NT2/D1 (cell line): ENCODE measurements at regions not wholly inside any gene's neighbourhood (a gene's known extent, or its start where the extent isn't known, plus 50 kb on each side); places are given as distances from the start of the nearest gene placed in this dataset.
"Not testable (repeated sequence)": the region's sequence is repeated elsewhere in the genome, so short reads cannot be mapped to it uniquely, and the experiment has no call there.

Source experiments
- DNase-seq: peaks from one replicate; pipeline ENCODE4 v3.0.0-alpha.2; 2011; ENCODE audit warnings: low read depth, low spot score
- H3K27me3 ChIP-seq: 2 replicates; pipeline ENCODE4 v1.6.0; 2011; ENCODE audit warnings: mild to moderate bottlenecking; ENCODE audit not compliant: insufficient read length, insufficient read depth
- H3K36me3 ChIP-seq: 2 replicates; pipeline ENCODE4 v1.6.1; 2011; ENCODE audit warnings: mild to moderate bottlenecking, low read length, mixed read lengths; ENCODE audit not compliant: insufficient read depth, insufficient read length
- H3K4me1 ChIP-seq: 2 replicates; pipeline ENCODE4 v1.5.1; 2011; ENCODE audit not compliant: insufficient read depth, insufficient read length
- H3K4me3 ChIP-seq: 2 replicates; pipeline ENCODE4 v1.5.1; 2011; ENCODE audit warnings: low read depth; ENCODE audit not compliant: insufficient read length
- H3K9ac ChIP-seq: 2 replicates; pipeline ENCODE4 v1.6.0; 2011; ENCODE audit warnings: low read depth; ENCODE audit not compliant: insufficient read length
- H3K9me3 ChIP-seq: 2 replicates; pipeline ENCODE4 v1.5.1; 2011; ENCODE audit warnings: mild to moderate bottlenecking, low read length; ENCODE audit not compliant: insufficient read depth
- SUZ12 ChIP-seq: IDR thresholded peaks from 2 replicates; pipeline ENCODE4 v1.6.1; 2011; ENCODE audit not compliant: insufficient read length, insufficient read depth; ENCODE audit errors: extremely low read depth
- YY1 ChIP-seq: IDR thresholded peaks from 2 replicates; pipeline ENCODE4 v1.6.1; 2011; ENCODE audit not compliant: insufficient read length, insufficient read depth
- ZNF274 ChIP-seq: IDR thresholded peaks from 2 replicates; pipeline ENCODE4 v1.6.1; 2011; ENCODE audit warnings: mild to moderate bottlenecking, low read depth, low read length

GRCh38 chr13:21297914-21298831 lies 121.7 kb downstream of the MRPL57 start:
- Histone ChIP-seq H3K9ac (peak overlapping the region; percentile 90), H3K27me3 (no peaks in the 10 kb centered on the region), H3K4me1 (no peaks in the 10 kb centered on the region), H3K4me3 (peak overlapping the region; percentile 83), H3K36me3 (peaks cover 3% of the 10 kb centered on the region), H3K9me3 (no peaks in the 10 kb centered on the region)
- TF ChIP-seq ZNF274 (no peak), SUZ12 (no peak), YY1 (no peak)
- peak; percentile 81 for DNase-seq

GRCh38 chr13:21304256-21304655 lies 127.8 kb downstream of the MRPL57 start:
- H3K27me3 ChIP-seq: no peaks in the 10 kb centered on the region
- no peak for DNase-seq
- TF ChIP-seq YY1: no peak
- TF ChIP-seq ZNF274: no peak
- H3K4me3 ChIP-seq: no peak overlapping the region
- H3K9me3 ChIP-seq: no peaks in the 10 kb centered on the region
- H3K4me1 ChIP-seq: no peaks in the 10 kb centered on the region
- peaks cover 8% of the 10 kb centered on the region for H3K36me3 ChIP-seq
- no peak overlapping the region for H3K9ac ChIP-seq

GRCh38 chr13:21306300-21307073 lies 130.0 kb downstream of the MRPL57 start:
- H3K4me3 ChIP-seq, DNase-seq, H3K36me3 ChIP-seq, H3K27me3 ChIP-seq, H3K9ac ChIP-seq, H3K4me1 ChIP-seq, H3K9me3 ChIP-seq: not testable (repeated sequence)

- H3K27me3 ChIP-seq, H3K4me1 ChIP-seq, H3K36me3 ChIP-seq, H3K4me3 ChIP-seq, DNase-seq, H3K9ac ChIP-seq, H3K9me3 ChIP-seq: not testable (repeated sequence)
Measured at GRCh38 chr13:21307158-21307557, 130.7 kb downstream of the MRPL57 start.

- no peak for DNase-seq
- Histone ChIP-seq H3K4me3 (no peak overlapping the region), H3K27me3 (no peaks in the 10 kb centered on the region), H3K9me3 (no peaks in the 10 kb centered on the region), H3K9ac (no peak overlapping the region), H3K36me3 (peaks cover 3% of the 10 kb centered on the region), H3K4me1 (no peaks in the 10 kb centered on the region)
- TF ChIP-seq ZNF274 (no peak), SUZ12 (no peak), YY1 (no peak)
Measured at GRCh38 chr13:21308906-21309305, 132.4 kb downstream of the MRPL57 start.

- TF ChIP-seq YY1: no peak
- TF ChIP-seq ZNF274: no peak
- no peak for TF ChIP-seq SUZ12
- DNase-seq: no peak
Measured at GRCh38 chr13:21309542-21310172, 133.2 kb downstream of the MRPL57 start.

GRCh38 chr13:21310220-21310619 lies 133.8 kb downstream of the MRPL57 start:
- Histone ChIP-seq H3K36me3 (no peaks in the 10 kb centered on the region), H3K27me3 (no peaks in the 10 kb centered on the region), H3K4me3 (no peak overlapping the region), H3K9ac (no peak overlapping the region), H3K9me3 (no peaks in the 10 kb centered on the region), H3K4me1 (no peaks in the 10 kb centered on the region)
- no peak for DNase-seq
- TF ChIP-seq ZNF274: no peak

More at GRCh38 chr13:21309542-21310172, 133.2 kb downstream of the MRPL57 start:
- Histone ChIP-seq H3K27me3 (no peaks in the 10 kb centered on the region), H3K4me3 (no peak overlapping the region), H3K9ac (no peak overlapping the region), H3K9me3 (no peaks in the 10 kb centered on the region), H3K36me3 (no peaks in the 10 kb centered on the region), H3K4me1 (no peaks in the 10 kb centered on the region)

GRCh38 chr13:21314976-21315375 lies 138.5 kb downstream of the MRPL57 start:
- not testable (repeated sequence) for H3K4me3 ChIP-seq, H3K4me1 ChIP-seq, H3K36me3 ChIP-seq, DNase-seq, H3K9me3 ChIP-seq, H3K9ac ChIP-seq, H3K27me3 ChIP-seq
